ENCODE measurements at regions not wholly inside any gene's neighbourhood (a gene's known extent, or its start where the extent isn't known, plus 50 kb on each side); places are given as distances from the start of the nearest gene placed in this dataset.

- in situ Hi-C loops (cut with HindIII; ENCODE audit: low sequenced_read_pairs), result no loop called here
These were observed 100.1 kb upstream of the ERBB4 start for GRCh38 chr2:212638694-212639093.

GRCh38 chr2:212628586-212628985 lies 90.0 kb upstream of the ERBB4 start:
- in situ Hi-C loops (cut with HindIII; ENCODE audit: low sequenced_read_pairs), result no loop called here

DNA sequence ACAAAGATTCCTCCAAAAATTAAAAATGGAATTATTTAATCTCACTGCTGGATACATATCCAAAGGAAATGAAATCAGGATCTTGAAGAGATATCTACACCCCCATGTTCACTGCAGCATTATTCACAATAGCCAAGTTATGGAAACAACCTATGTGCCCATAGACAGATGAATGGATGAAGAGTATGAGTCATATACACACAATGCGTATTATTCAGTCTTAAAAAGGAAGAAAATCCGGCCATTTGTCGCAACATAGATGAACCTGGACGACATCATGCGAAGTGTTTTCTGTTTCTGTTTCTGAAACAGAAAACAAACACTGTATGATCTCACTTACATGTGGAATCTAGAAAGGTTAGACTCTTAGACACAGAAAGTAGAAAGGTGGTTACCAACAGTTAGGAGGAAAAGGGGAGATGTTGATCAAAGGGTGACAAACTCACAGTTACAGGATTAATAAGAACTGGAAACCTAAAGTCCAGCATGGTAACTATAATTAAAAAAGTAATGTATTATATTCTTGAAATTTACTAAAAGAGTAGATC lies 87.8 kb upstream of the ERBB4 start:
- in situ Hi-C loops (cut with HindIII; ENCODE audit: low sequenced_read_pairs), result no loop called here

- in situ Hi-C loops (cut with HindIII; ENCODE audit: low sequenced_read_pairs), result no loop called here
These were observed 81.4 kb upstream of the ERBB4 start for GRCh38 chr2:212619954-212620353.

DNA sequence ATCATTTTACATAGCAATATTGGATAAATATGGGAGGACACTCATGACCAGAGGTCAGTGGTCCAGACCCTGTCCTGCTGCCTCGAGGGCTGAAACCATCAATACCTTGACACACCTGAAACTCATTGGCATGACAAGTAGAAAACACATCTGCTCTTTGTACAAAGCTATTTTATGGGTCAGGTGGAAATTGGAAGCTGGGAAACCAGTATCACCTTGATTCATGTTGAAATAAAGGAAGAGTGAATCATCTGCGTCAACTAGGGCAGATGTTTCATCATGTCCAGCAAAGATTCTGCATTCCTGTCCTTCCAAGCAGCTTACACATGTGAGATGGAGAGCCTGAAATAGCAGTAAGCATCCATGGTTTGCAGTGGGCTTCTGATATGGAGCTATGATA lies 80.0 kb upstream of the ERBB4 start:
- in situ Hi-C loops (cut with HindIII; ENCODE audit: low sequenced_read_pairs), result no loop called here

DNA sequence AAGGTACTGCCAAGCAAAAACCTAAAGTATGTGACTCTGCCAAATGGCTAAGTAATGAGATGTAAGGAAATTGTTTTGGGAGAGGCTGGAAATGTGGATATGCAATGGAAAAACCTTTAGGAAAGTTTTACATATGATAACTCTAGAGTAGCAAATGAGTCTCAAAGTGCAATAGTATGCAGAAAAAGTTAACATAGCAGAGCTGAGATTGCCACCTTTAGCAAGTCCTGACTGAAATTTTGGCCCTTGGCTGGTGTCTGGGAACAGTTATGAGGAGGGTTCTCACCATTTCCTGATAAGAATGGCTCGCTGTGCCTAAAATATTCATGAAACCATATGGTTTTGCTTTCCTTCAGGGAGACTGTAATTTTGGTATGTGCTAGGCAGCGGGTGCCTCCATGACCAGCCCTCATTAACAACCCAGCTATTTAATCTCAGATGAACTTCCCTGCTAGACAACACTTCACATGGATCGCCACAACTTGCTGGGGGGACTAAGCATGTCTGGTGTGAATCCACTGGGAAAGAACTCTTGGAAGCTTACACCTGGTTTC lies 72.3 kb upstream of the ERBB4 start:
- in situ Hi-C loops (cut with HindIII; ENCODE audit: low sequenced_read_pairs), result no loop called here

GRCh38 chr2:212609479-212609878 lies 70.9 kb upstream of the ERBB4 start:
- in situ Hi-C loops (cut with HindIII; ENCODE audit: low sequenced_read_pairs), result no loop called here

DNA sequence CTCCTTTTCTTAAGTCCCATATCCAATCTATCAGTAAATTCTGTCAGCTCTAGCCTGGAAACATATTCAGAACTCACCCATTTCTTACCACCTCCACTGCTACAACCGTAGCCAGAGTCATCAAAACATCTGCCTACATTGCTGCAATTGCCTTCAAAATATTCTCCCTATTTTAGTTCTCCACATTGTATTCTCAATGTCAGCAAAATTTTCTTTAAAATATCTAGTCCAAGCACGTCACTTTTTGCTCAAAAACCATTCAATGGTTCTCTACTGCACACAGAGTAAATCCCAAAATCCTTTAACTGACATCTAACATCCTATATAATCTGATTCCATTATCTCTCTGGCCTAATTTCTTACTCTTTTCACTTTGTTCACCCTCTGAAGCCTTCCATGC lies 68.5 kb upstream of the ERBB4 start:
- in situ Hi-C loops (cut with HindIII; ENCODE audit: low sequenced_read_pairs), result no loop called here

- in situ Hi-C loops (cut with HindIII; ENCODE audit: low sequenced_read_pairs), result no loop called here
These were observed 67.6 kb upstream of the ERBB4 start for GRCh38 chr2:212606232-212606631.

DNA sequence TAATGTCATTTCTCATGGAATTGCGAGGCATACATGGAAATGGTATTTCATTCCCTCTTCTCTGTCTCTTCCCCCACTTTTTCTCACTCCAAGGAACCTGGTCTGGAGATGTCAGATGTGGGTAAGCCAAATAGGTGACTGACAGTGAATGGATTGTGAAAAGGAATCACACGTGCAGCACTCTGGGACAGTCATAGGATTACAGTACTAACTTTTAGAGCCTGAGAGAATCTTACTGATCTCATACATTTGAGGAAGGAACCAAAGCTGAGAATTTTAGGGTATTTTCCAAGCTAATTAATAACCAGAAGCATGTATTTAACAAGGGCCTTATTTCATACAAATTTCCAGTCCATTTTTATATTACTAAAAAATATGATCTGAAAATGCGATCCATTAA lies 58.1 kb upstream of the ERBB4 start:
- in situ Hi-C loops (cut with HindIII; ENCODE audit: low sequenced_read_pairs), result no loop called here

GRCh38 chr2:212596276-212596675 lies 57.7 kb upstream of the ERBB4 start:
- in situ Hi-C loops (cut with HindIII; ENCODE audit: low sequenced_read_pairs), result no loop called here

- in situ Hi-C loops (cut with HindIII; ENCODE audit: low sequenced_read_pairs), result no loop called here
These were observed 56.5 kb upstream of the ERBB4 start for GRCh38 chr2:212595036-212595654.

- in situ Hi-C loops (cut with HindIII; ENCODE audit: low sequenced_read_pairs), result no loop called here
These were observed 54.1 kb upstream of the ERBB4 start for GRCh38 chr2:212592695-212593094.

Measured in endothelial cell of hepatic sinusoid (primary cell).